Caco-2 (cell line): ENCODE measurements at regions not wholly inside any gene's neighbourhood (a gene's known extent, or its start where the extent isn't known, plus 50 kb on each side); places are given as distances from the start of the nearest gene placed in this dataset.

Source experiments
- BruUV-seq: library from RNA; stranded (reverse); fragments of 400-500 nt; replicated peaks from 2 replicates; lab custom pipeline; 2021; lab: Mats Ljungman, UMichigan
- CTCF ChIA-PET: fragments of 300-600 bp; sonication (Branson Sonifier 250); formaldehyde crosslinking; loops from one replicate; lab custom pipeline; 2022; ENCODE audit warnings: antibody characterized with exemption; lab: Charles Lee
- POLR2A ChIA-PET: fragments of 300-600 bp; sonication (Branson Sonifier 250); formaldehyde crosslinking; loops from one replicate; lab custom pipeline; 2022; ENCODE audit warnings: antibody characterized with exemption; lab: Charles Lee
- DNase-seq, 2 experiments: peaks; one replicate each; pipeline versions ENCODE4 v3.0.0 to v3.0.0-alpha.2; 2020 to 2022
- H3K27me3 ChIP-seq: replicated peaks from 2 replicates; pipeline ENCODE4 v1.6.0; 2011; ENCODE audit warnings: low read length; ENCODE audit not compliant: control insufficient read depth, insufficient read depth
- H3K36me3 ChIP-seq: 2 replicates; pipeline ENCODE4 v1.5.1; 2011; ENCODE audit warnings: low read length; ENCODE audit not compliant: control insufficient read depth, insufficient read depth
- H3K4me1 ChIP-seq: fragments of 250-450 bp; sonication (Bioruptor Pico); 2 replicates; pipeline ENCODE4 v1.5.1; 2020; ENCODE audit warnings: mild to moderate bottlenecking
- H3K4me3 ChIP-seq: 2 replicates; pipeline ENCODE4 v1.5.1; 2011; ENCODE audit warnings: low read depth, mild to moderate bottlenecking, control low read depth, low read length
- H3K9me3 ChIP-seq: fragments of 250-450 bp; sonication (Bioruptor Pico); 2 replicates; pipeline ENCODE4 v1.5.1; 2020; ENCODE audit warnings: mild to moderate bottlenecking, moderate library complexity
- H3K27ac Mint-ChIP-seq: one replicate; pipeline ENCODE4 v1.8.0; 2022; ENCODE audit warnings: mixed read lengths; ENCODE audit not compliant: unreplicated experiment
- H3K27me3 Mint-ChIP-seq: one replicate; pipeline ENCODE4 v1.8.0; 2022; ENCODE audit warnings: mixed read lengths; ENCODE audit not compliant: insufficient read depth, unreplicated experiment
- H3K36me3 Mint-ChIP-seq: one replicate; pipeline ENCODE4 v1.8.0; 2022; ENCODE audit warnings: mild to moderate bottlenecking, mixed read lengths; ENCODE audit not compliant: insufficient read depth, unreplicated experiment
- H3K4me1 Mint-ChIP-seq: one replicate; pipeline ENCODE4 v1.8.0; 2022; ENCODE audit warnings: low read depth, mixed read lengths; ENCODE audit not compliant: unreplicated experiment
- H3K4me3 Mint-ChIP-seq: one replicate; pipeline ENCODE4 v1.8.0; 2022; ENCODE audit warnings: mild to moderate bottlenecking, moderate library complexity, mixed read lengths; ENCODE audit not compliant: unreplicated experiment
- H3K9me3 Mint-ChIP-seq: one replicate; pipeline ENCODE4 v1.8.0; 2022; ENCODE audit warnings: mixed read lengths; ENCODE audit not compliant: unreplicated experiment
- CTCF ChIP-seq, 2 experiments: fragments of 200-600 bp in 1 of 2; IDR thresholded peaks; 1 replicate in 1 of 2; 2 replicates in 1 of 2; pipeline versions ENCODE4 v1.5.1 to v1.8.0; 2011 to 2022; ENCODE audit warnings: antibody characterized with exemption in 1 of 2, control low read depth in 1 of 2, inconsistent platforms in 1 of 2, low read depth in 1 of 2, low read length in 1 of 2, mild to moderate bottlenecking in 1 of 2, moderate library complexity in 1 of 2; ENCODE audit not compliant: insufficient read depth in 1 of 2, severe bottlenecking in 1 of 2, unreplicated experiment in 1 of 2
- intact Hi-C: fragments of 100-400 bp; cut with micrococcal nuclease; formaldehyde crosslinking; loops from one replicate; pipeline ENCODE4 v1.10.0; 2022; ENCODE audit not compliant: unreplicated experiment

- no peak for TF ChIP-seq CTCF (IDR thresholded peaks at IDR 0.05; ENCODE audit: insufficient read depth in 1 of 2, low read depth in 1 of 2, low read length in 1 of 2, severe bottlenecking in 1 of 2, unreplicated experiment in 1 of 2)
- no TSS peak for BruUV-seq
- Histone ChIP-seq H3K4me1 (no peaks in the 10 kb centered on the region), H3K36me3 (no peaks in the 10 kb centered on the region), H3K27me3 (no peaks in the 10 kb centered on the region), H3K4me3 (no peak overlapping the region), H3K9me3 (no peaks in the 10 kb centered on the region)
- Mint-ChIP-seq H3K27ac (no peak overlapping the region), H3K27me3 (no peaks in the 10 kb centered on the region), H3K36me3 (no peaks in the 10 kb centered on the region), H3K4me1 (no peaks in the 10 kb centered on the region), H3K4me3 (no peak overlapping the region), H3K9me3 (no peaks in the 10 kb centered on the region)
- intact Hi-C loops: loop anchor here (5.0 kb wide), 1 partner anchor 1136 kb away; no protein-coding TSS in a partner anchor
- ChIA-PET POLR2A (no interaction called here), CTCF (no interaction called here)
- DNase-seq: no peak
Observed at GRCh38 chr15:95300958-95301357, 1029.5 kb upstream of the NR2F2 start.

GRCh38 chr15:95302206-95302605 lies 1028.3 kb upstream of the NR2F2 start:
- no peak for TF ChIP-seq CTCF (IDR thresholded peaks at IDR 0.05; ENCODE audit: insufficient read depth in 1 of 2, low read depth in 1 of 2, low read length in 1 of 2, severe bottlenecking in 1 of 2, unreplicated experiment in 1 of 2)
- Mint-ChIP-seq H3K4me1 (no peaks in the 10 kb centered on the region), H3K36me3 (no peaks in the 10 kb centered on the region), H3K27me3 (no peaks in the 10 kb centered on the region), H3K9me3 (no peaks in the 10 kb centered on the region), H3K4me3 (no peak overlapping the region), H3K27ac (no peak overlapping the region)
- ChIA-PET CTCF (no interaction called here), POLR2A (no interaction called here)
- BruUV-seq: no TSS peak
- DNase-seq: no peak
- Histone ChIP-seq H3K27me3 (no peaks in the 10 kb centered on the region), H3K9me3 (no peaks in the 10 kb centered on the region), H3K36me3 (no peaks in the 10 kb centered on the region), H3K4me3 (no peak overlapping the region), H3K4me1 (no peaks in the 10 kb centered on the region)
- intact Hi-C loops: loop anchor here (5.0 kb wide), 1 partner anchor 1135 kb away; no protein-coding TSS in a partner anchor

GRCh38 chr15:95302809-95303208 lies 1027.7 kb upstream of the NR2F2 start:
- Mint-ChIP-seq H3K27ac (no peak overlapping the region), H3K9me3 (no peaks in the 10 kb centered on the region), H3K4me3 (no peak overlapping the region), H3K27me3 (no peaks in the 10 kb centered on the region), H3K36me3 (no peaks in the 10 kb centered on the region), H3K4me1 (no peaks in the 10 kb centered on the region)
- Histone ChIP-seq H3K4me3 (no peak overlapping the region), H3K9me3 (no peaks in the 10 kb centered on the region), H3K27me3 (no peaks in the 10 kb centered on the region), H3K4me1 (no peaks in the 10 kb centered on the region), H3K36me3 (no peaks in the 10 kb centered on the region)
- intact Hi-C loops: loop anchor here (5.0 kb wide), 1 partner anchor 1134 kb away; no protein-coding TSS in a partner anchor
- POLR2A ChIA-PET: no interaction called here
- no peak for TF ChIP-seq CTCF (IDR thresholded peaks at IDR 0.05; ENCODE audit: insufficient read depth in 1 of 2, low read depth in 1 of 2, low read length in 1 of 2, severe bottlenecking in 1 of 2, unreplicated experiment in 1 of 2)
- DNase-seq: no peak
- BruUV-seq: no TSS peak
- CTCF ChIA-PET: no interaction called here
